OCI-LY7 (cell line): ENCODE measurements at regions not wholly inside any gene's neighbourhood (a gene's known extent, or its start where the extent isn't known, plus 50 kb on each side); places are given as distances from the start of the nearest gene placed in this dataset.

Experiments
- EZH2phosphoT487 ChIP-seq: fragments of 200-600 bp; sonication (generic); IDR thresholded peaks from 2 replicates; pipeline ENCODE4 v1.6.1; 2018; ENCODE audit warnings: low read depth, borderline replicate concordance, mild to moderate bottlenecking, mixed run types, antibody characterized with exemption, low read length, moderate library complexity, mixed read lengths
- TF ChIP-seq, protein P1 (sequence below): fragments of 200-600 bp; sonication (generic); conservative IDR thresholded peaks from 2 replicates; pipeline ENCODE4 v1.5.1; 2014; ENCODE audit warnings: mild to moderate bottlenecking, antibody characterized with exemption, low read length, moderate library complexity, mixed read lengths

DNA sequence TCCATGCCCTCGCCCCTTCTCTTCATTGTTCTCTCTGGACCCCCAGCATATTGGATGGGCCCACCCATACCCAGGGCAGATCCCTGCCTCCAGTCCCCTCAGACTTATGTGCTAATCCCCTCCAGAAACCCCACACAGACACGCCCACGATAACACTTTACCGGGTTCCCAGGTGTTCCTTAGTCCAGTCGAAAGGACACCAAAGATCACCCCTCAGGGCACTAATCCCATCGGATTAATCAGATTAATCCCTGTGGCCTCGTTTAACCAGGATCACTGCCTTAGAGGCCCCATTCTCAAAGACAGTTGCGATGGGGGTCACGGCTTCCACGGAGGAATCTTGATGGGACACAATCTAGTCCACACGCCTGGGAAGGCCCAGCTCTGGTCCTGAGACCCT is 80.8 kb downstream of the SHANK2 start:
- TF ChIP-seq, protein P1, sequence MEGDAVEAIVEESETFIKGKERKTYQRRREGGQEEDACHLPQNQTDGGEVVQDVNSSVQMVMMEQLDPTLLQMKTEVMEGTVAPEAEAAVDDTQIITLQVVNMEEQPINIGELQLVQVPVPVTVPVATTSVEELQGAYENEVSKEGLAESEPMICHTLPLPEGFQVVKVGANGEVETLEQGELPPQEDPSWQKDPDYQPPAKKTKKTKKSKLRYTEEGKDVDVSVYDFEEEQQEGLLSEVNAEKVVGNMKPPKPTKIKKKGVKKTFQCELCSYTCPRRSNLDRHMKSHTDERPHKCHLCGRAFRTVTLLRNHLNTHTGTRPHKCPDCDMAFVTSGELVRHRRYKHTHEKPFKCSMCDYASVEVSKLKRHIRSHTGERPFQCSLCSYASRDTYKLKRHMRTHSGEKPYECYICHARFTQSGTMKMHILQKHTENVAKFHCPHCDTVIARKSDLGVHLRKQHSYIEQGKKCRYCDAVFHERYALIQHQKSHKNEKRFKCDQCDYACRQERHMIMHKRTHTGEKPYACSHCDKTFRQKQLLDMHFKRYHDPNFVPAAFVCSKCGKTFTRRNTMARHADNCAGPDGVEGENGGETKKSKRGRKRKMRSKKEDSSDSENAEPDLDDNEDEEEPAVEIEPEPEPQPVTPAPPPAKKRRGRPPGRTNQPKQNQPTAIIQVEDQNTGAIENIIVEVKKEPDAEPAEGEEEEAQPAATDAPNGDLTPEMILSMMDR: no peak
- no peak for TF ChIP-seq EZH2phosphoT487
